Activated T-cell treated with anti-CD3 and anti-CD28 coated beads, Interleukin-2, amount 50 U/mL, for 24 hours (primary cell): ENCODE measurements at regions not wholly inside any gene's neighbourhood (a gene's known extent, or its start where the extent isn't known, plus 50 kb on each side); places are given as distances from the start of the nearest gene placed in this dataset.
"Not testable (repeated sequence)": the region's sequence is repeated elsewhere in the genome, so short reads cannot be mapped to it uniquely, and the experiment has no call there.

Experiments used
- DNase-seq: peaks from one replicate; pipeline ENCODE4 v3.0.0-alpha.2; 2020
- H3K27ac Mint-ChIP-seq: 2 replicates; pipeline ENCODE4 v1.8.0; 2020; ENCODE audit warnings: mild to moderate bottlenecking, mixed read lengths
- H3K27me3 Mint-ChIP-seq: 2 replicates; pipeline ENCODE4 v1.8.0; 2020; ENCODE audit warnings: mixed read lengths
- H3K36me3 Mint-ChIP-seq: 2 replicates; pipeline ENCODE4 v1.8.0; 2020; ENCODE audit warnings: low read depth, mixed read lengths
- H3K4me1 Mint-ChIP-seq: 2 replicates; pipeline ENCODE4 v1.8.0; 2020; ENCODE audit warnings: low read depth, mixed read lengths
- H3K4me3 Mint-ChIP-seq: 2 replicates; pipeline ENCODE4 v1.8.0; 2020; ENCODE audit warnings: mild to moderate bottlenecking, moderate library complexity, mixed read lengths
- H3K9me3 Mint-ChIP-seq: 2 replicates; pipeline ENCODE4 v1.8.0; 2020; ENCODE audit warnings: mixed read lengths

GRCh38 chr4:38390969-38391545, 272.9 kb upstream of the KLF3 start:
- DNase-seq: no peak
- Mint-ChIP-seq H3K9me3 (peaks cover 35% of the 10 kb centered on the region), H3K27me3 (no peaks in the 10 kb centered on the region), H3K4me1 (peaks cover 14% of the 10 kb centered on the region), H3K36me3 (peaks cover 7% of the 10 kb centered on the region), H3K4me3 (no peak overlapping the region), H3K27ac (no peak overlapping the region)

- no peak overlapping the region for H3K4me3 Mint-ChIP-seq
- peaks cover 35% of the 10 kb centered on the region for H3K9me3 Mint-ChIP-seq
- DNase-seq: no peak
- H3K27me3 Mint-ChIP-seq: no peaks in the 10 kb centered on the region
- H3K36me3 Mint-ChIP-seq: peaks cover 7% of the 10 kb centered on the region
- H3K4me1 Mint-ChIP-seq: peaks cover 7% of the 10 kb centered on the region
- H3K27ac Mint-ChIP-seq: no peak overlapping the region
Observed at GRCh38 chr4:38392223-38392855, 271.7 kb upstream of the KLF3 start.

GRCh38 chr4:38396091-38396490, 267.9 kb upstream of the KLF3 start:
- DNase-seq: no peak
- peaks cover 20% of the 10 kb centered on the region for H3K9me3 Mint-ChIP-seq
- H3K36me3 Mint-ChIP-seq: peaks cover 4% of the 10 kb centered on the region
- no peak overlapping the region for H3K27ac Mint-ChIP-seq
- no peaks in the 10 kb centered on the region for H3K4me1 Mint-ChIP-seq
- H3K4me3 Mint-ChIP-seq: no peak overlapping the region
- no peaks in the 10 kb centered on the region for H3K27me3 Mint-ChIP-seq

GRCh38 chr4:38396845-38397547, 267.0 kb upstream of the KLF3 start:
- H3K27ac Mint-ChIP-seq: no peak overlapping the region
- no peak overlapping the region for H3K4me3 Mint-ChIP-seq
- peaks cover 13% of the 10 kb centered on the region for H3K9me3 Mint-ChIP-seq
- no peaks in the 10 kb centered on the region for H3K36me3 Mint-ChIP-seq
- no peaks in the 10 kb centered on the region for H3K27me3 Mint-ChIP-seq
- no peak for DNase-seq
- no peaks in the 10 kb centered on the region for H3K4me1 Mint-ChIP-seq

- no peaks in the 10 kb centered on the region for H3K4me1 Mint-ChIP-seq
- H3K36me3 Mint-ChIP-seq: no peaks in the 10 kb centered on the region
- H3K27me3 Mint-ChIP-seq: no peaks in the 10 kb centered on the region
- H3K9me3 Mint-ChIP-seq: peaks cover 5% of the 10 kb centered on the region
- H3K4me3 Mint-ChIP-seq: no peak overlapping the region
- H3K27ac Mint-ChIP-seq: no peak overlapping the region
- no peak for DNase-seq
Observed at GRCh38 chr4:38400946-38401345, 263.1 kb upstream of the KLF3 start.

- no peak for DNase-seq
- Mint-ChIP-seq H3K4me3 (no peak overlapping the region), H3K27ac (no peak overlapping the region), H3K9me3 (no peaks in the 10 kb centered on the region), H3K27me3 (no peaks in the 10 kb centered on the region), H3K4me1 (peaks cover 3% of the 10 kb centered on the region), H3K36me3 (no peaks in the 10 kb centered on the region)
Observed at GRCh38 chr4:38406243-38406642, 257.8 kb upstream of the KLF3 start.

- peaks cover 11% of the 10 kb centered on the region for H3K4me1 Mint-ChIP-seq
- no peak for DNase-seq
- no peaks in the 10 kb centered on the region for H3K9me3 Mint-ChIP-seq
- H3K4me3 Mint-ChIP-seq: no peak overlapping the region
- no peaks in the 10 kb centered on the region for H3K27me3 Mint-ChIP-seq
- H3K36me3 Mint-ChIP-seq: no peaks in the 10 kb centered on the region
- H3K27ac Mint-ChIP-seq: no peak overlapping the region
Observed at GRCh38 chr4:38409852-38410251, 254.1 kb upstream of the KLF3 start.

- Mint-ChIP-seq H3K27ac (no peak overlapping the region), H3K36me3 (no peaks in the 10 kb centered on the region), H3K9me3 (no peaks in the 10 kb centered on the region), H3K27me3 (no peaks in the 10 kb centered on the region), H3K4me1 (peaks cover 19% of the 10 kb centered on the region), H3K4me3 (no peak overlapping the region)
- DNase-seq: no peak
Observed at GRCh38 chr4:38411092-38411491, 252.9 kb upstream of the KLF3 start.

- Mint-ChIP-seq H3K27ac (no peak overlapping the region), H3K4me1 (peaks cover 19% of the 10 kb centered on the region), H3K36me3 (no peaks in the 10 kb centered on the region), H3K27me3 (no peaks in the 10 kb centered on the region), H3K9me3 (no peaks in the 10 kb centered on the region), H3K4me3 (no peak overlapping the region)
- DNase-seq: no peak
Observed at GRCh38 chr4:38411981-38412536, 251.9 kb upstream of the KLF3 start.

GRCh38 chr4:38413524-38414341, 250.3 kb upstream of the KLF3 start:
- H3K27me3 Mint-ChIP-seq: no peaks in the 10 kb centered on the region
- no peak for DNase-seq
- no peaks in the 10 kb centered on the region for H3K9me3 Mint-ChIP-seq
- H3K4me1 Mint-ChIP-seq: peaks cover 19% of the 10 kb centered on the region
- H3K27ac Mint-ChIP-seq: no peak overlapping the region
- no peaks in the 10 kb centered on the region for H3K36me3 Mint-ChIP-seq
- H3K4me3 Mint-ChIP-seq: no peak overlapping the region

GRCh38 chr4:38414410-38414809, 249.6 kb upstream of the KLF3 start:
- no peaks in the 10 kb centered on the region for H3K27me3 Mint-ChIP-seq
- no peaks in the 10 kb centered on the region for H3K36me3 Mint-ChIP-seq
- no peak overlapping the region for H3K27ac Mint-ChIP-seq
- DNase-seq: no peak
- peaks cover 19% of the 10 kb centered on the region for H3K4me1 Mint-ChIP-seq
- no peaks in the 10 kb centered on the region for H3K9me3 Mint-ChIP-seq
- no peak overlapping the region for H3K4me3 Mint-ChIP-seq

GRCh38 chr4:38415682-38416081, 248.3 kb upstream of the KLF3 start:
- H3K4me3 Mint-ChIP-seq: no peak overlapping the region
- no peak overlapping the region for H3K27ac Mint-ChIP-seq
- no peak for DNase-seq
- H3K4me1 Mint-ChIP-seq: peaks cover 19% of the 10 kb centered on the region
- peaks cover 10% of the 10 kb centered on the region for H3K9me3 Mint-ChIP-seq
- no peaks in the 10 kb centered on the region for H3K27me3 Mint-ChIP-seq
- peaks cover 2% of the 10 kb centered on the region for H3K36me3 Mint-ChIP-seq

- no peak for DNase-seq
- Mint-ChIP-seq H3K9me3 (peaks cover 10% of the 10 kb centered on the region), H3K4me1 (peaks cover 16% of the 10 kb centered on the region), H3K36me3 (peaks cover 2% of the 10 kb centered on the region), H3K4me3 (no peak overlapping the region), H3K27ac (no peak overlapping the region), H3K27me3 (no peaks in the 10 kb centered on the region)
Observed at GRCh38 chr4:38416450-38417014, 247.5 kb upstream of the KLF3 start.

- not testable (repeated sequence) for DNase-seq, H3K27ac Mint-ChIP-seq, H3K36me3 Mint-ChIP-seq, H3K4me3 Mint-ChIP-seq, H3K27me3 Mint-ChIP-seq
- Mint-ChIP-seq H3K9me3 (peaks cover 12% of the 10 kb centered on the region), H3K4me1 (peaks cover 12% of the 10 kb centered on the region)
Observed at GRCh38 chr4:38420254-38420653, 243.7 kb upstream of the KLF3 start.
